HuH-7 (cell line): ENCODE measurements at regions not wholly inside any gene's neighbourhood (a gene's known extent, or its start where the extent isn't known, plus 50 kb on each side); places are given as distances from the start of the nearest gene placed in this dataset.
"Not testable (repeated sequence)": the region's sequence is repeated elsewhere in the genome, so short reads cannot be mapped to it uniquely, and the experiment has no call there.

Source experiments
- DNase-seq: peaks from one replicate; pipeline ENCODE4 v3.0.0; 2011; ENCODE audit warnings: low spot score

- peak; percentile 25 for DNase-seq
Measured at GRCh38 chr2:83967854-83968253, 491.2 kb downstream of the SUCLG1 start.

- DNase-seq = not testable (repeated sequence)
Measured at GRCh38 chr2:83966946-83967345, 492.1 kb downstream of the SUCLG1 start.

- DNase-seq = no peak
Measured at GRCh38 chr2:83961512-83961911, 497.6 kb downstream of the SUCLG1 start.

GRCh38 chr2:83960371-83960770, 498.7 kb downstream of the SUCLG1 start:
- no peak for DNase-seq

GRCh38 chr2:83959266-83959665, 499.8 kb downstream of the SUCLG1 start:
- no peak for DNase-seq

GRCh38 chr2:83956991-83957390, 502.1 kb downstream of the SUCLG1 start:
- no peak for DNase-seq

- no peak for DNase-seq
Measured at GRCh38 chr2:83953697-83954096, 505.4 kb downstream of the SUCLG1 start.

- DNase-seq = no peak
Measured at GRCh38 chr2:83951378-83951947, 507.6 kb downstream of the SUCLG1 start.

- DNase-seq = no peak
Measured at GRCh38 chr2:83949361-83949760, 509.7 kb downstream of the SUCLG1 start.

GRCh38 chr2:83944191-83944590, 514.9 kb downstream of the SUCLG1 start:
- DNase-seq = no peak

- no peak for DNase-seq
Measured at GRCh38 chr2:83943265-83943664, 515.8 kb downstream of the SUCLG1 start.

- no peak for DNase-seq
Measured at GRCh38 chr2:83941886-83942285, 517.2 kb downstream of the SUCLG1 start.

- DNase-seq = no peak
Measured at GRCh38 chr2:83933749-83934148, 525.3 kb downstream of the SUCLG1 start.

- DNase-seq = no peak
Measured at GRCh38 chr2:83923531-83923930, 535.5 kb downstream of the SUCLG1 start.

GRCh38 chr2:83916559-83916958, 542.5 kb downstream of the SUCLG1 start:
- no peak for DNase-seq

- no peak for DNase-seq
Measured at GRCh38 chr2:83915381-83915780, 543.7 kb downstream of the SUCLG1 start.

GRCh38 chr2:83908750-83909149, 550.3 kb downstream of the SUCLG1 start:
- no peak for DNase-seq

GRCh38 chr2:83901317-83901716, 557.8 kb downstream of the SUCLG1 start:
- DNase-seq = no peak

GRCh38 chr2:83900862-83901261, 558.2 kb downstream of the SUCLG1 start:
- DNase-seq = no peak

- no peak for DNase-seq
Measured at GRCh38 chr2:83899271-83899670, 559.8 kb downstream of the SUCLG1 start.

- DNase-seq = no peak
Measured at GRCh38 chr2:83894976-83895375, 564.1 kb downstream of the SUCLG1 start.

GRCh38 chr2:83887757-83888156, 571.3 kb downstream of the SUCLG1 start:
- no peak for DNase-seq

- DNase-seq = no peak
Measured at GRCh38 chr2:83879127-83879526, 580.0 kb downstream of the SUCLG1 start.

- DNase-seq = not testable (repeated sequence)
Measured at GRCh38 chr2:83877261-83877660, 581.8 kb downstream of the SUCLG1 start.
